ENCODE measurements at regions not wholly inside any gene's neighbourhood (a gene's known extent, or its start where the extent isn't known, plus 50 kb on each side); places are given as distances from the start of the nearest gene placed in this dataset.

- ChIA-PET CTCF (no interaction called here), POLR2A (no interaction called here)
- DNase-seq (ENCODE audit: low read depth, low spot score) (no peak), FAIRE-seq (no peak)
- dilution Hi-C loops (cut with MboI; ENCODE audit: extremely low pct_ligation_motif_present, low sequenced_read_pairs) (no loop called here), intact Hi-C loops (cut with micrococcal nuclease) (no loop called here)
- H3K4me3 ChIP-seq (replicated peaks in 1 of 3; ENCODE audit: insufficient read depth in 1 of 3, low read depth in 1 of 3, low read length in 3 of 3): no peak overlapping the region
- H3K4me1 ChIP-seq (ENCODE audit: control insufficient read depth, extremely low read depth, insufficient read depth, low read length): no peaks in the 10 kb centered on the region
- no peaks in the 10 kb centered on the region for H3K9me1 ChIP-seq (replicated peaks; ENCODE audit: control insufficient read depth, extremely low read depth, insufficient read depth, low read length)
- H3K9me3 ChIP-seq (replicated peaks; ENCODE audit: control insufficient read depth, insufficient read depth, low read length): no peaks in the 10 kb centered on the region
- no peaks in the 10 kb centered on the region for H3K36me3 ChIP-seq (ENCODE audit: control insufficient read depth in 2 of 2, extremely low read depth in 1 of 2, insufficient read depth in 2 of 2, low read length in 2 of 2)
- no peaks in the 10 kb centered on the region for H4K20me1 ChIP-seq (replicated peaks; ENCODE audit: control insufficient read depth, extremely low read depth, insufficient read depth, low read length)
- no peak overlapping the region for H3K9ac ChIP-seq (replicated peaks; ENCODE audit: extremely low read depth, insufficient read depth, low read length)
- H3K27ac ChIP-seq (ENCODE audit: insufficient read depth, low read depth, low read length): no peak overlapping the region
- no peak for TF ChIP-seq POLR2AphosphoS5 (IDR thresholded peaks at IDR 0.05; ENCODE audit: insufficient read depth, low read depth, low read length)
- TF ChIP-seq, protein P1, sequence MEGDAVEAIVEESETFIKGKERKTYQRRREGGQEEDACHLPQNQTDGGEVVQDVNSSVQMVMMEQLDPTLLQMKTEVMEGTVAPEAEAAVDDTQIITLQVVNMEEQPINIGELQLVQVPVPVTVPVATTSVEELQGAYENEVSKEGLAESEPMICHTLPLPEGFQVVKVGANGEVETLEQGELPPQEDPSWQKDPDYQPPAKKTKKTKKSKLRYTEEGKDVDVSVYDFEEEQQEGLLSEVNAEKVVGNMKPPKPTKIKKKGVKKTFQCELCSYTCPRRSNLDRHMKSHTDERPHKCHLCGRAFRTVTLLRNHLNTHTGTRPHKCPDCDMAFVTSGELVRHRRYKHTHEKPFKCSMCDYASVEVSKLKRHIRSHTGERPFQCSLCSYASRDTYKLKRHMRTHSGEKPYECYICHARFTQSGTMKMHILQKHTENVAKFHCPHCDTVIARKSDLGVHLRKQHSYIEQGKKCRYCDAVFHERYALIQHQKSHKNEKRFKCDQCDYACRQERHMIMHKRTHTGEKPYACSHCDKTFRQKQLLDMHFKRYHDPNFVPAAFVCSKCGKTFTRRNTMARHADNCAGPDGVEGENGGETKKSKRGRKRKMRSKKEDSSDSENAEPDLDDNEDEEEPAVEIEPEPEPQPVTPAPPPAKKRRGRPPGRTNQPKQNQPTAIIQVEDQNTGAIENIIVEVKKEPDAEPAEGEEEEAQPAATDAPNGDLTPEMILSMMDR (IDR thresholded peaks at IDR 0.05; ENCODE audit: extremely low read depth in 1 of 2, insufficient read depth in 1 of 2, low read depth in 1 of 2, low read length in 2 of 2): no peak
- no peak for TF ChIP-seq JUN (IDR thresholded peaks at IDR 0.05; ENCODE audit: borderline replicate concordance, insufficient read depth, insufficient read length, low read depth)
- TF ChIP-seq MYC (IDR thresholded peaks at IDR 0.05; ENCODE audit: low read depth, low read length): no peak
- no peak for TF ChIP-seq FOS (IDR thresholded peaks at IDR 0.05; ENCODE audit: borderline replicate concordance, insufficient read depth, low read length)
- TF ChIP-seq MAX (IDR thresholded peaks at IDR 0.05; ENCODE audit: insufficient read depth, insufficient read length): no peak
- TF ChIP-seq POLR2A (IDR thresholded peaks at IDR 0.05; ENCODE audit: low read depth, low read length): no peak
- no peak for TF ChIP-seq EZH2 (IDR thresholded peaks at IDR 0.05; ENCODE audit: borderline replicate concordance, low read depth, low read length, severe bottlenecking)
- TF ChIP-seq GATA2 (IDR thresholded peaks at IDR 0.05; ENCODE audit: insufficient read depth, insufficient read length, low read depth, low read length): no peak
- no peaks in the 10 kb centered on the region for H3K79me2 ChIP-seq (ENCODE audit: control insufficient read depth, insufficient read depth, low read length)
- H3K4me2 ChIP-seq (ENCODE audit: insufficient read depth, low read length): no peak overlapping the region
- no peak overlapping the region for H2AFZ ChIP-seq (ENCODE audit: low read depth, low read length)
- no TSS peak for BruUV-seq (replicated peaks)
- H3K27me3 ChIP-seq (ENCODE audit: control insufficient read depth in 2 of 2, insufficient read depth in 2 of 2, low read length in 2 of 2): no peaks in the 10 kb centered on the region
Measured at GRCh38 chr13:61778531-61778930, 362.9 kb upstream of the PCDH20 start.

Data from endothelial cell of umbilical vein (primary cell).